NCI-H345 treated with DMSO at 0.1 percent for 48 hours (cell line): ENCODE measurements at regions not wholly inside any gene's neighbourhood (a gene's known extent, or its start where the extent isn't known, plus 50 kb on each side); places are given as distances from the start of the nearest gene placed in this dataset.
"Not testable (repeated sequence)": the region's sequence is repeated elsewhere in the genome, so short reads cannot be mapped to it uniquely, and the experiment has no call there.

Source experiments
- DNase-seq: peaks from one replicate; lab custom pipeline; 2025; ENCODE audit not compliant: unreplicated experiment; lab: John Stamatoyannopoulos, UW

GRCh38 chr4:164188236-164188635 lies 565.7 kb upstream of the SMIM31 start:
- no peak for DNase-seq

- no peak for DNase-seq
Measured at GRCh38 chr4:164192844-164193243, 561.1 kb upstream of the SMIM31 start.

GRCh38 chr4:164193676-164194075 lies 560.3 kb upstream of the SMIM31 start:
- no peak for DNase-seq

GRCh38 chr4:164197556-164197955 lies 556.4 kb upstream of the SMIM31 start:
- DNase-seq = no peak

- DNase-seq = no peak
Measured at GRCh38 chr4:164203476-164203875, 550.5 kb upstream of the SMIM31 start.

GRCh38 chr4:164204434-164204833 lies 549.5 kb upstream of the SMIM31 start:
- no peak for DNase-seq

GRCh38 chr4:164207460-164207859 lies 546.5 kb upstream of the SMIM31 start:
- DNase-seq = no peak

GRCh38 chr4:164210377-164210776 lies 543.6 kb upstream of the SMIM31 start:
- DNase-seq = no peak

GRCh38 chr4:164212134-164212533 lies 541.8 kb upstream of the SMIM31 start:
- no peak for DNase-seq

GRCh38 chr4:164212714-164213113 lies 541.2 kb upstream of the SMIM31 start:
- DNase-seq = no peak

- DNase-seq = no peak
Measured at GRCh38 chr4:164215113-164215741, 538.7 kb upstream of the SMIM31 start.

GRCh38 chr4:164221631-164222030 lies 532.3 kb upstream of the SMIM31 start:
- no peak for DNase-seq

GRCh38 chr4:164224871-164225270 lies 529.1 kb upstream of the SMIM31 start:
- DNase-seq = no peak

- DNase-seq = no peak
Measured at GRCh38 chr4:164229255-164229654, 524.7 kb upstream of the SMIM31 start.

GRCh38 chr4:164239433-164239832 lies 514.5 kb upstream of the SMIM31 start:
- no peak for DNase-seq

GRCh38 chr4:164239976-164240375 lies 514.0 kb upstream of the SMIM31 start:
- no peak for DNase-seq

- DNase-seq = no peak
Measured at GRCh38 chr4:164251257-164251656, 502.7 kb upstream of the SMIM31 start.

- DNase-seq = no peak
Measured at GRCh38 chr4:164252286-164252685, 501.6 kb upstream of the SMIM31 start.

GRCh38 chr4:164261831-164262230 lies 492.1 kb upstream of the SMIM31 start:
- DNase-seq = no peak

GRCh38 chr4:164262508-164262907 lies 491.4 kb upstream of the SMIM31 start:
- not testable (repeated sequence) for DNase-seq

- not testable (repeated sequence) for DNase-seq
Measured at GRCh38 chr4:164277414-164277813, 476.5 kb upstream of the SMIM31 start.

GRCh38 chr4:164287173-164287572 lies 466.8 kb upstream of the SMIM31 start:
- DNase-seq = no peak

GRCh38 chr4:164288578-164288977 lies 465.4 kb upstream of the SMIM31 start:
- no peak for DNase-seq
